ENCODE measurements at regions not wholly inside any gene's neighbourhood (a gene's known extent, or its start where the extent isn't known, plus 50 kb on each side); places are given as distances from the start of the nearest gene placed in this dataset.

- POLR2A ChIA-PET: no interaction called here
- H3K27ac Mint-ChIP-seq: no peak overlapping the region
- no peaks in the 10 kb centered on the region for H3K27me3 Mint-ChIP-seq
- no peaks in the 10 kb centered on the region for H3K9me3 Mint-ChIP-seq
- ATAC-seq (ENCODE audit: low read depth) (no peak), DNase-seq (no peak)
- H3K4me1 Mint-ChIP-seq: no peaks in the 10 kb centered on the region
- no peak overlapping the region for H3K4me3 Mint-ChIP-seq
- H3K36me3 Mint-ChIP-seq: no peaks in the 10 kb centered on the region
Observed at GRCh38 chr13:79688741-79689140, 207.8 kb downstream of the NDFIP2 start.

GRCh38 chr13:79686441-79686840 lies 205.5 kb downstream of the NDFIP2 start:
- no peak for DNase-seq
- POLR2A ChIA-PET: no interaction called here
- H3K27me3 Mint-ChIP-seq: peaks cover 2% of the 10 kb centered on the region
- no peak overlapping the region for H3K4me3 Mint-ChIP-seq
- no peaks in the 10 kb centered on the region for H3K9me3 Mint-ChIP-seq
- ATAC-seq (ENCODE audit: low read depth): no peak
- no peaks in the 10 kb centered on the region for H3K4me1 Mint-ChIP-seq
- no peak overlapping the region for H3K27ac Mint-ChIP-seq
- no peaks in the 10 kb centered on the region for H3K36me3 Mint-ChIP-seq

GRCh38 chr13:79684371-79684770 lies 203.4 kb downstream of the NDFIP2 start:
- H3K4me1 Mint-ChIP-seq: no peaks in the 10 kb centered on the region
- no peaks in the 10 kb centered on the region for H3K36me3 Mint-ChIP-seq
- H3K27ac Mint-ChIP-seq: no peak overlapping the region
- POLR2A ChIA-PET: no interaction called here
- ATAC-seq (ENCODE audit: low read depth) (no peak), DNase-seq (no peak)
- H3K27me3 Mint-ChIP-seq: peaks cover 3% of the 10 kb centered on the region
- H3K4me3 Mint-ChIP-seq: no peak overlapping the region
- H3K9me3 Mint-ChIP-seq: no peaks in the 10 kb centered on the region

GRCh38 chr13:79682164-79682563 lies 201.2 kb downstream of the NDFIP2 start:
- Mint-ChIP-seq H3K27ac (no peak overlapping the region), H3K27me3 (peaks cover 5% of the 10 kb centered on the region), H3K9me3 (no peaks in the 10 kb centered on the region), H3K4me3 (no peak overlapping the region), H3K36me3 (no peaks in the 10 kb centered on the region), H3K4me1 (no peaks in the 10 kb centered on the region)
- ATAC-seq (ENCODE audit: low read depth): no peak
- DNase-seq: no peak
- POLR2A ChIA-PET: no interaction called here

GRCh38 chr13:79681069-79681468 lies 200.1 kb downstream of the NDFIP2 start:
- no peaks in the 10 kb centered on the region for H3K4me1 Mint-ChIP-seq
- POLR2A ChIA-PET: no interaction called here
- H3K27me3 Mint-ChIP-seq: peaks cover 7% of the 10 kb centered on the region
- no peak for ATAC-seq (ENCODE audit: low read depth)
- no peaks in the 10 kb centered on the region for H3K36me3 Mint-ChIP-seq
- H3K9me3 Mint-ChIP-seq: no peaks in the 10 kb centered on the region
- no peak for DNase-seq
- no peak overlapping the region for H3K27ac Mint-ChIP-seq
- no peak overlapping the region for H3K4me3 Mint-ChIP-seq

GRCh38 chr13:79680485-79680884 lies 199.5 kb downstream of the NDFIP2 start:
- no peak overlapping the region for H3K4me3 Mint-ChIP-seq
- POLR2A ChIA-PET: no interaction called here
- no peaks in the 10 kb centered on the region for H3K4me1 Mint-ChIP-seq
- no peaks in the 10 kb centered on the region for H3K9me3 Mint-ChIP-seq
- DNase-seq: no peak
- H3K27ac Mint-ChIP-seq: no peak overlapping the region
- H3K36me3 Mint-ChIP-seq: no peaks in the 10 kb centered on the region
- ATAC-seq (ENCODE audit: low read depth): no peak
- peaks cover 7% of the 10 kb centered on the region for H3K27me3 Mint-ChIP-seq

- Mint-ChIP-seq H3K9me3 (no peaks in the 10 kb centered on the region), H3K27me3 (peaks cover 7% of the 10 kb centered on the region), H3K4me1 (no peaks in the 10 kb centered on the region), H3K36me3 (no peaks in the 10 kb centered on the region), H3K4me3 (no peak overlapping the region), H3K27ac (no peak overlapping the region)
- ATAC-seq (ENCODE audit: low read depth): no peak
- DNase-seq: no peak
- POLR2A ChIA-PET: no interaction called here
Observed at GRCh38 chr13:79679334-79679733, 198.4 kb downstream of the NDFIP2 start.

GRCh38 chr13:79678100-79678499 lies 197.1 kb downstream of the NDFIP2 start:
- peaks cover 7% of the 10 kb centered on the region for H3K27me3 Mint-ChIP-seq
- POLR2A ChIA-PET: no interaction called here
- ATAC-seq (ENCODE audit: low read depth): no peak

GRCh38 chr13:79675931-79676660 lies 195.1 kb downstream of the NDFIP2 start:
- POLR2A ChIA-PET: no interaction called here
- no peaks in the 10 kb centered on the region for H3K4me1 Mint-ChIP-seq
- H3K9me3 Mint-ChIP-seq: no peaks in the 10 kb centered on the region
- H3K36me3 Mint-ChIP-seq: no peaks in the 10 kb centered on the region
- H3K27me3 Mint-ChIP-seq: peaks cover 5% of the 10 kb centered on the region
- no peak overlapping the region for H3K4me3 Mint-ChIP-seq
- DNase-seq: no peak
- no peak overlapping the region for H3K27ac Mint-ChIP-seq
- ATAC-seq (ENCODE audit: low read depth): no peak

More at GRCh38 chr13:79678100-79678499, 197.1 kb downstream of the NDFIP2 start:
- no peak for DNase-seq
- H3K36me3 Mint-ChIP-seq: no peaks in the 10 kb centered on the region
- no peak overlapping the region for H3K4me3 Mint-ChIP-seq
- no peak overlapping the region for H3K27ac Mint-ChIP-seq
- no peaks in the 10 kb centered on the region for H3K9me3 Mint-ChIP-seq
- H3K4me1 Mint-ChIP-seq: no peaks in the 10 kb centered on the region

- POLR2A ChIA-PET: no interaction called here
- Mint-ChIP-seq H3K4me1 (no peaks in the 10 kb centered on the region), H3K27me3 (peaks cover 5% of the 10 kb centered on the region), H3K9me3 (no peaks in the 10 kb centered on the region), H3K27ac (no peak overlapping the region), H3K4me3 (no peak overlapping the region), H3K36me3 (no peaks in the 10 kb centered on the region)
- ATAC-seq (ENCODE audit: low read depth): no peak
- no peak for DNase-seq
Observed at GRCh38 chr13:79674765-79675515, 194.0 kb downstream of the NDFIP2 start.

- POLR2A ChIA-PET: no interaction called here
- no peaks in the 10 kb centered on the region for H3K36me3 Mint-ChIP-seq
Observed at GRCh38 chr13:79673993-79674377, 193.0 kb downstream of the NDFIP2 start.

GRCh38 chr13:79673310-79673992 lies 192.5 kb downstream of the NDFIP2 start:
- no peak for DNase-seq
- Mint-ChIP-seq H3K27ac (no peak overlapping the region), H3K9me3 (no peaks in the 10 kb centered on the region), H3K36me3 (no peaks in the 10 kb centered on the region), H3K4me3 (no peak overlapping the region), H3K27me3 (peaks cover 2% of the 10 kb centered on the region), H3K4me1 (no peaks in the 10 kb centered on the region)
- ATAC-seq (ENCODE audit: low read depth): no peak
- POLR2A ChIA-PET: no interaction called here

More at GRCh38 chr13:79673993-79674377, 193.0 kb downstream of the NDFIP2 start:
- peaks cover 2% of the 10 kb centered on the region for H3K27me3 Mint-ChIP-seq
- H3K4me3 Mint-ChIP-seq: no peak overlapping the region
- H3K4me1 Mint-ChIP-seq: no peaks in the 10 kb centered on the region
- no peak overlapping the region for H3K27ac Mint-ChIP-seq
- no peaks in the 10 kb centered on the region for H3K9me3 Mint-ChIP-seq
- no peak for ATAC-seq (ENCODE audit: low read depth)
- DNase-seq: no peak

GRCh38 chr13:79671420-79671819 lies 190.5 kb downstream of the NDFIP2 start:
- Mint-ChIP-seq H3K27ac (no peak overlapping the region), H3K4me3 (no peak overlapping the region)
- DNase-seq: no peak

More at GRCh38 chr13:79671420-79671819, 190.5 kb downstream of the NDFIP2 start:
- H3K4me1 Mint-ChIP-seq: no peaks in the 10 kb centered on the region
- POLR2A ChIA-PET: no interaction called here
- no peaks in the 10 kb centered on the region for H3K9me3 Mint-ChIP-seq
- H3K36me3 Mint-ChIP-seq: no peaks in the 10 kb centered on the region
- ATAC-seq (ENCODE audit: low read depth): no peak
- no peaks in the 10 kb centered on the region for H3K27me3 Mint-ChIP-seq

Measured in activated naive CD8-positive, alpha-beta T cell treated with anti-CD3 and anti-CD28 coated beads, Interleukin-2, amount 10 ng/mL, durations not matched to agents 7 days and 5 days (primary cell).